HK-2 (cell line): ENCODE measurements at regions not wholly inside any gene's neighbourhood (a gene's known extent, or its start where the extent isn't known, plus 50 kb on each side); places are given as distances from the start of the nearest gene placed in this dataset.

ENCODE experiments used
- DNase-seq: peaks from one replicate; pipeline ENCODE4 v3.0.0-alpha.2; 2018; ENCODE audit not compliant: unreplicated experiment

DNA sequence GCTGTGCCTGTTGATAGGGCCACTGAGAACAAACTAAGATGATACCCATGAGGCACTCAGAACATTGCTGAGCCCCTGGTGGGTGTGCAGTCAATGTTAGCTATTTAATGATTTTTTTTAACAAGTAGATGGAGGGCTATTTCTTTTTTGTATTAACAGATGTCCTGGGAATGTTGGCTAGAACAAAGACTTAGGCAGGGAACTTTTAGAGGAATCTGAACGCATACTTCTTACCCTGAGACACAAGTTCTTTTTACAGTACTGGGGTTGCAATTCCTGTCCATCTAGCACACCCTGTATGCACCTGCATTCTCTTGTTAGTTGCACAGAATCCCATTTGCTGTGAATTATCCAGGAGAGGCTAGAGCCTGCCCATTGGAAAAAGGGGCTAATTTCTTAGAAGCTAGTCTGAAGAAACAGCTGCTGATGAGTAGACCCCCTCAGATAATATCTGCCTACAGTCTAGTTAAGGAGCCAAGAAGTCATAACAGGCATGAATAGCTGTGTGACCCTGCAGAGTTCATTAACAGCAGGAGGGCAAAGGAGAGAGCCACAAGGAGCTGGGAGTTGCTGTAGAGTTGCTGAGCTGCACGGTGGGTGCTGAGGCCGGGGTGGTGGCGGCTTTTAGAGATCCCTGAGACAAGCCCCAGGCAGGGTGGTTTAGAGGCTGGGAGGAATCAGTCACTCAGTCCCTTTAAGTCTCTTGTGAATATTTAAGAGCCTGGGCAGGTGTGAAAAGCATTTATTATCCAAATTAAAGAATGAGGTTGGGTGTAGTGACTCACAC lies 103.7 kb upstream of the FZD8 start:
- DNase-seq, result no peak

DNA sequence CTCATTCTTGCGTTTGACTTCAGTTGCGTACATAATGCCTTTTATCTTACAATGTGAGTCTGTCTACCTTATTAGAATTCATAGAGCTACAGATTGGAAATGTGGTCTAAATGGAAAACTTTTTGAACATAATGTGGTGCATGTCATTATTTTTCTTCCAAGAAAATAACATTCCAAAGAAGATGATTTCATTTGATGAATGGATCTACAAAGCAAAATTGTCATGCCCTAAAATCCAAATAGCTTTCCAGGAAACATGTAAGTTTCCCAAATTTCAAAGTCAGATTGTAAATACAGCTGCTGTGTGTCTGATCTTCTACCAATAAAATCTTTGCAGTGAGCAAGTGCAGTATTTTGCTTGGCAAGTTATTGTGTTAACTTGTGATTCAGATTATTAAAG lies 101.8 kb upstream of the FZD8 start:
- DNase-seq, result no peak

DNA sequence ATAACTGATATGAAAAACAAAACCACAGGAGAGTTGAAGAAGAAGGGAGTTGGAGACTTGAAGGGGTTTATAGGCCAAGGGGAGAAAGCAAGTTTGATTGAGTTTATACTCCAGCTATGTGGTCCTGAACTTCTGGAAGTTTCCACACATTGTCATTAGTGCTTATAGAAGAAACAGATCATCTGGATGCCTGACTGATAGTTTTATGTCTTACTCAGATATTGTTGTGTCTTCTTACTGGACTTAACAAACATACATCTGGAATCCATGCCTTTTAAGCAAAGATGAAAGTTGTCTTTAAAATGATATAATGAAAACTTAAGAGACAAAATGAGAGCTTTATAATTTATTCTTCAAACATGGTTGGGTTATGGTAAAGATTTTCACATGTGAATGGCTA lies 101.3 kb upstream of the FZD8 start:
- DNase-seq, result no peak

- no peak for DNase-seq
These were observed 97.9 kb upstream of the FZD8 start for GRCh38 chr10:35739998-35740397.

DNA sequence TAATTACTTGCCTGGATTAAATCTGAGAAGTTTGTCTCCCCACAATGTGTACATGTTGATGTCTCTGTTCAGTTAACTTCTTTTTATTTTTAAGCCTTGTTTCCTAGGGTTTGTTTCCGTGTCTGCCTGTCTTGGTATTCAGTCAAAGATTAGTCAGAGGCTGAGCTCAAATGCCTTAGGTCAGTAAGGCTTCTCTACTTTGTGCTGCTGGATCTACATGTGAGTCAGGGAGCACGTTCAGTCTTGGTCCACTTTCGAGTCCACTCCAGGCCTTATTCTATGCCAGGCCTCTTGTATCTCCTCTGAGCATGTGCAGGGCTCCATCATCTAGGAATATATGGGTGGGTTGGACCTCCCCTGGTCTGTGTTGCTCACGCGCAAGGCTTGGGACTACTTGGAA lies 93.3 kb upstream of the FZD8 start:
- DNase-seq, result no peak

- no peak for DNase-seq
These were observed 89.7 kb upstream of the FZD8 start for GRCh38 chr10:35731828-35732227.

- DNase-seq, result no peak
These were observed 86.2 kb upstream of the FZD8 start for GRCh38 chr10:35728341-35728740.

GRCh38 chr10:35726846-35727245 lies 84.8 kb upstream of the FZD8 start:
- no peak for DNase-seq

DNA sequence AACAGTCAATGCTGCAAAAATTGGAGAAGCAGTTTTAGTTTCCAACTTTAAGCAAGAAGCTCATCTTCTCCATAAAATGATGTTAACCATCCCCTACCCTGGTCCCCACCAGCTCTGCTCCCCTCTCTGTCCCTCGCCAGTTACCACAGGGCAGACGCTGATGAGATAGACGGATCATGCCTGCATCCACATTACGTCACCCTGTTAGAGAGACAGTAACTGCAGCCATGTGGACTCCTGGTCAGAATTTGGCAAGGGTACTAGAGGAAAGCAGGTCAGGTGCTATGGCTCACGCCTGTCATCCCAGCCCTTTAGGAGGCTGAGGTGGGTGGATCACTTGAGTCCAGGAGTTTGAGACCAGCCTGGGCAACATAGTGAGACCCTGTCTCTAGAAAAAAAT lies 81.9 kb upstream of the FZD8 start:
- DNase-seq, result no peak

- DNase-seq, result no peak
These were observed 81.0 kb upstream of the FZD8 start for GRCh38 chr10:35723059-35723458.

DNA sequence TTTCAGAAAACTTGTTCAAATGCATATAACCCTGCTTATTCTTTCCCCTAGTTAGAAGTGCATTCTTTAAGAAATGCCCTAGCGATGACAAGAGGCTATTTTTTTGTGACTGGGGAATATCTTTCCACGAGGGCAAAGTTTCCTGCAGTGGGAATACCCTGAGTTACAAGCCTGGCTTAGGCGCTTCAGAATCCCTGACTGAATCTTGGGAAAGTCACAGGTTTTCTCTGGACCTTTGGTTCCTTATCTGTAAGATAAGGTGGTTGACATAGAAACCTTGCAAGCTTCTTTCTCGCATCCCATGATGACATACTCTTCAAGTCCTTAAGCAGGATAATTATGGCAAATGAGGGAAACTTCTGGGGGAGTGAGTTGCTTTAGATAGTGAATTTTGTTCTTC lies 80.5 kb upstream of the FZD8 start:
- DNase-seq, result no peak

GRCh38 chr10:35722226-35722625 lies 80.1 kb upstream of the FZD8 start:
- DNase-seq, result no peak

DNA sequence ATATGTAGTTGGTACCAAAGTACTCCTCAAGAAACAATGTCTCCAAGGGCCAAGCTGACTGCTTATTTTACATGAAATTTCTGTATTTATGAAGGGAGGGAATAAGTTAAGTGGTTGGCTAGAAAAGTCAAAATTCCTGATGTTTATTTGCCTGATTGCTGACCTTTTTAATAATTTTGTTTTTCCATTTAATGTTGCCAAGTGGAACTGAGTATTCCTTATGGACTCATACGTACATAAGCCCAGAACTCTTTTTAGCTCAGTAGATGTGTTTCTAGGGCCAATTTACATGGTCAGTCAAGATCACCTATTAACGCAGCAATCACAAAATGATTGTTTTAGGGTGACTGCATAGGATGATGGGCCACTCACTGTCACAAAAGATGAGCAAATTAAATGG lies 78.3 kb upstream of the FZD8 start:
- DNase-seq, result no peak

GRCh38 chr10:35716776-35717175 lies 74.7 kb upstream of the FZD8 start:
- DNase-seq, result no peak

DNA sequence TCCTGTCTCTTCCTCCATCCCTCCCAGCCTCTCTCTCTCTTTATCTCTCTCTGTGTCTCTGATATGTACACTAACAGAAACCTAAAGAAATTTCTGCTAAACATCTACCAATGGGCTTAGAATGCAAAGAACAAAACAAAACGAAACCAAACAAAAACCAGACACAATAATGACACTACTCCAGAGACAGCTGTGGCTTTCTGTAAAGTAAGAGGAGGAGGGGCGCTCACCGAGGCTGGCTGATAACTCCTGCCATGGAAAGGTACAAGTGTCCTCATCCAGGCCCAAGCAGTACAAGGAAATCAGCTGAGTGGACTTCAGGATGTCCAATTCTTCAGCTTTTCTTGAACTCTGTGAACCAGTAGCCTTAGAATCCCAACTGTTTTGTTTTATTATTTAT lies 70.4 kb upstream of the FZD8 start:
- DNase-seq, result no peak

DNA sequence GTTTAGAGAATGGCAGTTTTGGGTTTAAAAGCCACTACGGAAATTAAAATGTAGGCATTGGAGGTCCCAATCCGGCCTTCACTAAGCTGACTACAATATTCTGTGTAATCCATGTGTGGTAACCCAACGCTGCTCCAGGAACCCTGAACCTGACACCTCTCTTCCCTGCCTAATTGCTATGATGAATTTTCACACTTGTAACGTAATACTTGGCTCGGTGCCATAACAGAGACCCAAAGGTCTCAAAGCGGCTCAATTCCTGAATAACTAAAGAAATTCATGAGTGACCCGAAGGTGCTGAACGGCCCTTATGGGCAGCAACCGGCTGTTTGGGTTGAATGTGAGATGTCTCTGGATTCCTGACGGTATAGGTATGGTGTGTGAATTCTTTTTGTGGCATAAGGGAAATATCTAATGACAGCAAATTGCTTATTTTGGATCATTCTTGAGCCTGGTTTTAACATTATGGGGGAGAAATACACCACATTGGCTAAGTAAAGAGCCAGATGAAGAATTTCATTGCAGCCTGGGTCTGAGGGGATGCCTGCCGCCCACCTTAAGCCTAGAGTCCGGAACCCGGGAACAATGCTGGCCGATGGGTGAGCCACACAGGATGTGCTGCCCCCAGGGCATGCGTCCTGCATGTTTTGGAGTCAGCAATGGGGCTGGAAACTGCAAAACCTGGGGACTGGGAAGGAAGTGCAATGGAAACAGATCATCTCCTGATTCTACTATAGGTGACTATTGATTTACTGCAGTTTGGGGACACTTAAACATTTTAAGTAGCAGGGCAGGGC lies 69.7 kb upstream of the FZD8 start:
- DNase-seq, result no peak

DNA sequence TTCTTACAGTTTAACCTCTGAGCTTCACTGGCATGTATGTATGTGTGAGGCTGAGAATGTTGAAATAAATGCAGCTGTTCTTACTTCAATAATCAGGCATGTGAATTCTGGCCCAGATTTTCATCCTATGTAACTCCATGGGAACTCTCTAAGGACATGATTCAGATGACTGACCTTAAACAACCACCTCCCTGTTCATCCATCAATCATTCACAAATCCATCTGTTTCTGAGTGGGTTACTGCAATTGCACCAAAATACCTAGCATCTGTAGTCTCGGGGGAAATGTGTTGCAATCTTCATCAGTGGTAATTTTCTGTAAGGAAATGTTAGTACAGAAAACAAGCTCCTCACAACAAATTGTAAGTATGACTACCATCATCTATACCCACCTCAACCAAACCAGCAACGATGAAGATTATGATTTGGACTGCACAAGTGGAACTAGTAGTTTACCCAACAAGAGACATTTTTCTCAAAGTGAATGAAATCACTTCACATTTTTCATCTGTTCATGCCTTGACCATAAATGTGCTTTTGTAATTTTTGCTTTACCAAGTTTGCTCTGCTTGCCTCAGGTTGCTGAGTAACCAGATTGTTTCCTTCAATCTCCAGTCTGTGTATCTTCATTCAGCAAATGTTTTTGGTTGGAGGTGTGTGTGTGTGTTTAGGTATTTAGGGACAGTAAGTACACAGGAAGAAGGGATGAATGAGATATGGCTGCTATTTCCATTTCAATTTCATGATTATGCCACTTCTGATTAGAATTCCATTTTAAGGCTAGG lies 65.7 kb upstream of the FZD8 start:
- no peak for DNase-seq

GRCh38 chr10:35706959-35707358 lies 64.9 kb upstream of the FZD8 start:
- no peak for DNase-seq

DNA sequence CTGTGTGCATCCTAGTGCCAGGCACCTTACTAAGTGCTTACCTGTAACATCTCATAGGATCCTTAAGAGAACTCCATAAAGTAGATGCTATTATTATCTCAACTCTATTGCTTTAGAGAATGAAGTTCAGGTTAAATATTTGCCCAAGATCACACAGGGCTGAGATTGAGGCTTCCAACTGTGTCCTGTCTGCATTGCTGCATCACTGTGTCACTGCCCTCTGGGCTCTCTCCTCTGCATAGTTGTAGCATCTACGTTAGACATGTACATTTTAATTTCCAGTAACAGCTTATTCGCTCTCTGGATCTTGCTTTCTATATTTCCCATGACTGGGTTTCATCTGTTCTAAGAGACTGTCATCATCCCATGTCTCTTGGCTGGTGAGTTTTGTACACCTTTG lies 63.6 kb upstream of the FZD8 start:
- DNase-seq, result no peak

DNA sequence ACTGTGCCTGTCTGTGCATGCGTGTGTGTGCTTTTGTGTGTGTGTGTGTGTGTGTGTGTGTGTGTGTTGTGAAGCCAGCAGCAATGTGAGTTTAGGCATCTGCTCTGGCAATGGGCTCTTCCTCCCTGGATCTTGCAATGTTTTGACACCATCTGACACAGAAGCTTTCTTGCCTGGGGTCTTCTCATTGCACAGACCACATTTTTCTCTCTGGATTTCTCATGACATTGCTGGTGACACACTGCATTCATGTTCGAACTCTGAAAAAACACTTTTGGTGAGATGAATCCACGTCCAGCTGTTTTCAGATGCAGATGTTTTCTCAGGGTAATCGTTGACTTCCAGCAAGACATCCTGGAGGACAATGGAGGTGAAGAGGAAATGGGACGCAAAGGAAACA lies 63.0 kb upstream of the FZD8 start:
- no peak for DNase-seq

DNA sequence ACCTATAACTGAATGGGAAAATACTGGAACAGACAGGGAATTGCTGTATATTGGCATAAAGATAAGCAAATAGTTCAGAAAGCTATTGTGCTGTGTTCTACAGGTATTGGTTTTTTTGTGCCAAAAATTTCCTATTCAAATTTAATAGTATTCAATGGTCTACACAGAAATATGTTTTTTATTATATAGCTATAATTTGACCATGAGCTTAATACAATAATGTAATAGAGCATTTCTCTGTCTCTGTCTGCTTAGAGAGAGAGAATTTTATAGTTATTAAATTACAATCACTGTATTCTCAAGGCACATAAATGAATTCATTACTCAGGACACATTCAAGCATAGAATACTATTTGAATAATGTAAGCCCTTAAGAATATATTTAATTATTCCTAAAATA lies 62.3 kb upstream of the FZD8 start:
- no peak for DNase-seq

GRCh38 chr10:35700487-35700882 lies 58.4 kb upstream of the FZD8 start:
- no peak for DNase-seq
